ENCODE measurements at regions not wholly inside any gene's neighbourhood (a gene's known extent, or its start where the extent isn't known, plus 50 kb on each side); places are given as distances from the start of the nearest gene placed in this dataset.

DNA sequence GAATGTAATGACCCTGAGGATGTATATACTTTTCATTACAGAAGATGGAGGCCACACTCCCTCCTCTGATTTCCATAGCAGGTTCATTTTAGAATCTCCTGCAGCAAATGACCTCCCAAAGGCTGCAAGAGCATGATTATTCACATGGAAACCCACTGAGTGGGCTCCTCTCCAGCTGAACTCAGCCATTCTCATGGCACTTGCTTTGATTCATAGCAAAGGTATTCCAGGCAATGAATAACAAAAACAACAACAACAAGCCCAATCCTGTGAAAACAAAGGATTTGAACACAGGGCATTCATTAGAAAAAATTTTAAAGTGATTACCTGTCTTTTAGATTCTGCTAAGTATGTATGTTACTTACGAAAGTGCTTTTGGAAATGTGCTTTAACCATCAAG is 894.0 kb upstream of the FRG1 start:
- DNase-seq: no peak

GRCh38 chr4:189048119-189048518 is 892.6 kb upstream of the FRG1 start:
- no peak for DNase-seq

GRCh38 chr4:189049682-189050081 is 891.0 kb upstream of the FRG1 start:
- no peak for DNase-seq

GRCh38 chr4:189050643-189051042 is 890.0 kb upstream of the FRG1 start:
- no peak for DNase-seq

- no peak for DNase-seq
Measured at GRCh38 chr4:189053621-189054020, 887.1 kb upstream of the FRG1 start.

- no peak for DNase-seq
Measured at GRCh38 chr4:189060104-189060503, 880.6 kb upstream of the FRG1 start.

GRCh38 chr4:189062047-189062820 is 878.4 kb upstream of the FRG1 start:
- no peak for DNase-seq

- DNase-seq: no peak
Measured at GRCh38 chr4:189069772-189070171, 870.9 kb upstream of the FRG1 start.

DNA sequence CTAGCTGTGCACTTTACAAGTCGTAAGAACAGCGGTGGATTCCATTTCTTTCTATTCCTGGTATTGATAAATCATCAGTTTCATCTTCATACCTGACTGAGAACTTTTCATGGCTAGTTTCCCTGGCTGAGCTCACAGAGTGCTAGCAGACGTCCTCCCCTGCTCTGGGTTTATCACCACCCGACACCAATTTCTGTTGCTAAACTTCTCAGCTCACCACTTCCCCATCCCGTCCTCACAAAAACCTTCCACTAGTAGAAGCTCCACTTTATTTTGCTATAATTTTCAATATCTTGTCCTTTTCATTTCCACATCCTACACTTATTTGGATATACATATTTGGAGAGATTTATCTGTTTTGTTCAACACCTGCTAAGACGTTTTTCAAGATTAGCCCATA is 869.4 kb upstream of the FRG1 start:
- no peak for DNase-seq

DNA sequence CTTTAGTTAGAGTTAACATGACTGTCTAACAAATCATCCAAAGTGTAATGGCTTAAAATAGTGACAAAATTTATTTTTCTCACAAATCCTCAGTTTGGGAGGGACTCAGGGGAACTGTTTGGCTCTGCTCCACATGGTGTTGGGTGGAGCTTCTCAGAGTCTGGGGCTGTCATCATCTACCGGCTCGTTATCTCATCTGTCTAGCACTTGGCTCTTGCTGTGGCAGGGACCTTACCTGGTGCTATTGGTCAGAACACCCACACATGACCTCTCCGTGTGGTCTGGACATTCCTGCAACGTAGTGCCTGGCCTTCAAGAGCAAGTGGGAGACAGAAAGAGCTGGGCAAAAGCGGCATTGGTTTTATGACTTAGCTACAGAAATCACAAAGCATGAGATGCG is 866.9 kb upstream of the FRG1 start:
- no peak for DNase-seq

DNA sequence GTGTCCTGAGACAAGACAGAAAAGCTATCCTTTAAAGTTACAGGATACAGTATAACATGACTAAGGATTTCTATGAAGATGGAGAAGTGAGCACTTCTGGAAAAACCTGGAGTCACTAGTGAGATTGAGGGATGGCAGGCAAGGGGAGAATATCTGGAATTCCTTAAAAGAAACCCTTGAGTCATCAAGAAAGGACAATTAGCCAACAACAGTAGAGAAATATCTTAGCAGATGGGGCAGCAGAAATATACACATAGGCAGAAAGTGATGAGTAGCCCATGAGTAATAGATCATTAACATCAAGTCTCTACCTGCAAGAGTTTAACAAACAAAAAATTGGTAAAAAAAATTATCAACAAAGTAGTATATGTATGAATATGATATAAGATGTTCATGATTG is 858.8 kb upstream of the FRG1 start:
- DNase-seq: no peak

- DNase-seq: no peak
Measured at GRCh38 chr4:189083769-189084168, 856.9 kb upstream of the FRG1 start.

GRCh38 chr4:189084671-189085070 is 856.0 kb upstream of the FRG1 start:
- no peak for DNase-seq

DNA sequence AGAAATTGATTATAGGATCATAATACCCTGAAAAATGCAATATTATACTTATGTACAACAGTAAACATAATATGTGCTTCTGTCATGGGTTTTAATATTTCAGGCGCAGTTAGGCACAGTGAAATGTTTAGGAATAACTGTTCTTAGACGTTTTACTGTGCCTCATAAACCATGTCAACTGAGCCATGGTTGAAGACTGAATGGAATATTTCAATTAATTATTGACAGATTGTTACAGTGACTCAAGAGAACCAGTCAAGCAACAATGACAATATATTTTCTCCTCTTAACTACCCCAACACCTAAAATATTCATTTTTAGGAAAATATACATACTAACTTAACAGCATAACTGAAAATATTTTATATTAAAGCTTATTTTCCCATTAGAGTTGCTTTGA is 852.7 kb upstream of the FRG1 start:
- no peak for DNase-seq

DNA sequence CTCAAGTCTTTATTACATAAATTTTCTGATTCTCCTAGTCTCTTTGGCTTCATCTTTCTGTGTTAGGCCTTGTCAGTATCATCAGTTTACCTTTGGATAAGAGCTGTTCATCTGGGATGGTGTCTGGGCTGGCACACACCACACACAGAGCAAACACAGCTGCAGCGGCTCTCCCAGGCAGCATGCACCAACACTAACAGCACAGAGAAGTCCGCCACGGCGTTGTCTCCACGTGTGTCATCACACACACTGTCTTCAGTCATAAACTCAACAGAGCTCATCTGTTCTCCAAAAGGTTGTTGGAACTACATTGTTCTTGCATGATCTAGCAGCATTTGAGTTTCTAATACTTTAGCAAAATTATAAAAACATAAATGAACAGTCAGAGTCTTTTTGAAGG is 851.9 kb upstream of the FRG1 start:
- no peak for DNase-seq

- DNase-seq: no peak
Measured at GRCh38 chr4:189090174-189090814, 850.4 kb upstream of the FRG1 start.

GRCh38 chr4:189092581-189092980 is 848.1 kb upstream of the FRG1 start:
- no peak for DNase-seq

GRCh38 chr4:189096108-189096507 is 844.6 kb upstream of the FRG1 start:
- no peak for DNase-seq

DNA sequence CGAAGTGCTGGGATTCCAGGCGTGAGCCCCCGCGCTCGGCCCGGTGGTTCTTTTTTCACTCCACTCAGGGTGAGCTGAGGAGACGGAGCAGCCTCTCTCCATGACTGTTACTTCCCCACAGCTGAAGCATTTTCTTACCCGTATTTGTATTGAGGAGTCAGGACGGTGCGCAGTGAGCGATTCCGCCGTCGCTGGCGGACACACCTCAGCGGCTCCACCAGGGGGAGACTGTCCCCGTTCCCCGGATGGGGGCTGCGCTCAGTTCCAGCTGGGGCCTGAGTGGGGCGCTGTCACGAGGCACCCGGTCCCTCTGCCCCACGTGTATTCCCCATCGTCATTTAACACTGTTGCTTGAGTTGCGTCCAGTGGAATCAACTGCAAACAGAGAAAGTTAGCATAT is 844.0 kb upstream of the FRG1 start:
- DNase-seq: no peak

GRCh38 chr4:189098932-189099696 is 841.6 kb upstream of the FRG1 start:
- DNase-seq: no peak

DNA sequence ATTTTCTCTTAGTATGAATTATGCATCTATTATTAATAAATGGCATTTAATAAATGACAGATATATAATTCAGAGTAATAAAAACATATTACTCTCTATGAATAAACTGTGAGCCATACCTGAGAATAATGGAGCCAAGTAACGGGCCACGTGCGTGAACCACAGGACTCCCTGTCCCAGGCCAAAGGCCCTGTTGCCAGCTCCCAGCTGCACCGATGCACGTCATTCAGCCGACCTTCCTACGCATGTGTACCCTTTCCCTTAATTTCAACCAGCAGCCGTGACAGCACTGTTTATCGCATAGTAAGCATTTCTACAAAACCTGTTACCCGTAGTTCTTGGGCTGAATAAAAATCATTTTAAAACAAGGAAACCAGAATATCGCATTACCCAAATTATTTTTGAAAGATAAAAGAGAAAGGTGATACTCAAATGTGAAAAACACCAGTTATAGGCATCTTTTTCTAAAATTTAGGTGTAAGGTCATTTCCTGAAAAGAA is 827.2 kb upstream of the FRG1 start:
- no peak for DNase-seq

DNA sequence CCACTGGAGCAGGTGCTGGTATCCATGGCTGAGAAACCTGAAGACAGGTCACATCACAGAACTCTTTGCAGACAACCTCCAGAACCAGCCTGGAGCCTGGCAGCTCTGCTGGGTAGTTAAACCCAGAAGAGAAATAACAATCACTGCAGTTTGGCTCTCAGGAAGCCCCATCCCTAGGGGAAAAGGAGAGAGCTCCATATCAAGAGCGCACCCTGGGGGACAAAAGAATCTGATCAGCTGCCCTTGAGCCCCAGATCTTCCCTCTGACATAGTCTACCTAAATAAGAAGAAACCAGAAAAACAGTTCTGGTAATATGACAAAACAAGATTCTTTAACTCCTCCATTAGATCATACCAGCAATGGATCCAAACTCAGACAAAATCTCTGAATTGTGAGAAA is 823.2 kb upstream of the FRG1 start:
- no peak for DNase-seq

DNA sequence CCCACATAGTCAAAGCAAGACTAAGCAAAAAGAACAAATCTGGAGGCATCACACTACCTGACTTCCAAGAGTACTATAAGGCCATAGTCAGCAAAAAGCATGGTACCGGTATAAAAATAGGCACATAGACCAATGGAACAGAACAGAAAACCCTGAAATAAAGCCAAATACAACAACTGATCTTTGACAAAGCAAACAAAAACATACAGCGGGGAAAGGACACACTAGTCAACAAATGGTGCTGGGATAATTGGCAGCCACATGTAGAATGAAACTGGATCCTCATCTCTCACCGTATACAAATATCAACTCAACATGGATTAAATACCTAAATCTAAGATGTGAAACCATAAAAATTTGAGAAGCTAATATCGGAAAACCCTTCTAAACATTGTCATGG is 819.3 kb upstream of the FRG1 start:
- no peak for DNase-seq

Measured in activated CD4-positive, CD25-positive, alpha-beta regulatory T cell treated with anti-CD3 and anti-CD28 coated beads, Interleukin-2, amount 50 U/mL, for 72 hours (primary cell).